HepG2 (cell line): ENCODE measurements at regions not wholly inside any gene's neighbourhood (a gene's known extent, or its start where the extent isn't known, plus 50 kb on each side); places are given as distances from the start of the nearest gene placed in this dataset.

Experiments used
- BHLHE40 ChIP-seq: IDR thresholded peaks from 2 replicates; pipeline ENCODE4 v1.6.1; 2011; ENCODE audit warnings: low read length, improper control_type of control experiment
- ETV6 ChIP-seq: sonication (generic); formaldehyde crosslinking; conservative IDR thresholded peaks from 2 replicates; pipeline ENCODE4 v1.4.0; 2020; ENCODE audit warnings: missing genetic modification reagents
- POLR2A ChIP-seq, 2 experiments: IDR thresholded peaks; 2 replicates each; pipeline ENCODE4 v1.6.1; 2011; ENCODE audit warnings: low read depth in 2 of 2, low read length in 2 of 2, mild to moderate bottlenecking in 1 of 2, moderate library complexity in 1 of 2; ENCODE audit not compliant: insufficient read depth in 1 of 2
- SOX13 ChIP-seq, 3 experiments: fragments of 450-650 bp in 1 of 3; sonication (generic) in 1 of 3; formaldehyde crosslinking in 1 of 3; IDR thresholded peaks in 2 of 3; conservative IDR thresholded peaks in 1 of 3; 2 replicates each; pipeline versions ENCODE4 v1.5.0 to v1.6.1; 2016 to 2020; ENCODE audit warnings: antibody characterized with exemption in 1 of 3, mild to moderate bottlenecking in 1 of 3, missing compliant biosample characterization in 1 of 3, missing genetic modification reagents in 1 of 3, moderate library complexity in 1 of 3
- STAT5B ChIP-seq: sonication (generic); formaldehyde crosslinking; IDR thresholded peaks from 2 replicates; pipeline ENCODE4 v1.4.0; 2020; ENCODE audit warnings: missing genetic modification reagents
- ZBTB20 ChIP-seq: sonication (generic); formaldehyde crosslinking; IDR thresholded peaks from 2 replicates; pipeline ENCODE4 v1.8.1; 2023; ENCODE audit warnings: missing genetic modification reagents, low read depth, mild to moderate bottlenecking, borderline replicate concordance
- ZNF232 ChIP-seq: sonication (generic); formaldehyde crosslinking; IDR thresholded peaks from 2 replicates; pipeline ENCODE4 v1.4.0; 2020; ENCODE audit warnings: missing genetic modification reagents, borderline replicate concordance
- ZNF24 ChIP-seq: fragments of 450-650 bp; IDR thresholded peaks from 2 replicates; pipeline ENCODE4 v1.6.1; 2017; ENCODE audit warnings: antibody characterized with exemption, mild to moderate bottlenecking
- ZNF790 ChIP-seq: sonication (generic); formaldehyde crosslinking; IDR thresholded peaks from 2 replicates; pipeline ENCODE4 v1.8.0; 2022; ENCODE audit warnings: missing genetic modification reagents, mild to moderate bottlenecking, borderline replicate concordance
- TF ChIP-seq, protein P1 (sequence below): sonication (generic); formaldehyde crosslinking; IDR thresholded peaks from 2 replicates; pipeline ENCODE4 v1.4.0; 2020; ENCODE audit warnings: missing genetic modification reagents
- TF ChIP-seq, protein P2 (sequence below): sonication (generic); formaldehyde crosslinking; IDR thresholded peaks from 2 replicates; pipeline ENCODE4 v1.4.0; 2020; ENCODE audit warnings: mild to moderate bottlenecking, missing genetic modification reagents
- TF ChIP-seq, protein P3 (sequence below): sonication (generic); formaldehyde crosslinking; IDR thresholded peaks from 2 replicates; pipeline ENCODE4 v1.4.0; 2020; ENCODE audit warnings: missing genetic modification reagents
- TF ChIP-seq, protein P4 (sequence below): IDR thresholded peaks from 2 replicates; pipeline ENCODE4 v1.6.1; 2012; ENCODE audit warnings: inconsistent platforms
- TF ChIP-seq, protein P5 (sequence below): sonication (generic); formaldehyde crosslinking; IDR thresholded peaks from 2 replicates; pipeline ENCODE4 v1.5.0; 2020; ENCODE audit warnings: mild to moderate bottlenecking, missing genetic modification reagents, moderate library complexity

DNA sequence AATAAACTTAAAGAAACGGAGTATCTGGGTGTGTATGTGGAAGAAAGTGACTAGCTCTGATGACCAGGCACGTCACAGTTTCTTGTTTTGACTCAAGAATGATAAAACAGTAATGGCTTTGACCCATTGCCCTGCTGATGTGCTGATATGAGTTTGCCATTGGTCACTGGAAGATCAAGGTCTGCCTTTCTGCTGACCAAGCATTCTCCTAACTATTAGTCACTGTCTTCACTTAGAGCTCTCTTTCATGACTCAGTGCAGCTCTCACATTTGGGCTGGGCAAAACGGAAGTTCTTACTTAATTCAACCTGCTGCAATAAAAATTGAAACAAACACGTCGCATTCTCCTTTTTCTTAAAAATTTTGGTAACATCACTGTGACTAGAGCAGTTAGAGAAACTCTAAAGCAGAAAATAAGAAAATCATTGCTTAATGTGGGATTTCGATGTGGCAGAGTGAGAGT is 366.7 kb downstream of the BTG1 start:
- no peak for TF ChIP-seq ETV6 (CRISPR knock-in tag)
- TF ChIP-seq ZNF232 (CRISPR knock-in tag) = no peak
- TF ChIP-seq SOX13 (IDR thresholded peaks at IDR 0.05) = no peak
- TF ChIP-seq SOX13 (CRISPR knock-in tag; conservative IDR thresholded peaks at IDR 0.05 in 1 of 2, IDR thresholded peaks at IDR 0.05 in 1 of 2) = no peak
- TF ChIP-seq, protein P1, sequence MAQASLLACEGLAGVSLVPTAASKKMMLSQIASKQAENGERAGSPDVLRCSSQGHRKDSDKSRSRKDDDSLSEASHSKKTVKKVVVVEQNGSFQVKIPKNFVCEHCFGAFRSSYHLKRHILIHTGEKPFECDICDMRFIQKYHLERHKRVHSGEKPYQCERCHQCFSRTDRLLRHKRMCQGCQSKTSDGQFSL (CRISPR knock-in tag) = no peak
- TF ChIP-seq ZNF790 (CRISPR knock-in tag) = no peak
- TF ChIP-seq ZNF24 = no peak
- TF ChIP-seq, protein P2, sequence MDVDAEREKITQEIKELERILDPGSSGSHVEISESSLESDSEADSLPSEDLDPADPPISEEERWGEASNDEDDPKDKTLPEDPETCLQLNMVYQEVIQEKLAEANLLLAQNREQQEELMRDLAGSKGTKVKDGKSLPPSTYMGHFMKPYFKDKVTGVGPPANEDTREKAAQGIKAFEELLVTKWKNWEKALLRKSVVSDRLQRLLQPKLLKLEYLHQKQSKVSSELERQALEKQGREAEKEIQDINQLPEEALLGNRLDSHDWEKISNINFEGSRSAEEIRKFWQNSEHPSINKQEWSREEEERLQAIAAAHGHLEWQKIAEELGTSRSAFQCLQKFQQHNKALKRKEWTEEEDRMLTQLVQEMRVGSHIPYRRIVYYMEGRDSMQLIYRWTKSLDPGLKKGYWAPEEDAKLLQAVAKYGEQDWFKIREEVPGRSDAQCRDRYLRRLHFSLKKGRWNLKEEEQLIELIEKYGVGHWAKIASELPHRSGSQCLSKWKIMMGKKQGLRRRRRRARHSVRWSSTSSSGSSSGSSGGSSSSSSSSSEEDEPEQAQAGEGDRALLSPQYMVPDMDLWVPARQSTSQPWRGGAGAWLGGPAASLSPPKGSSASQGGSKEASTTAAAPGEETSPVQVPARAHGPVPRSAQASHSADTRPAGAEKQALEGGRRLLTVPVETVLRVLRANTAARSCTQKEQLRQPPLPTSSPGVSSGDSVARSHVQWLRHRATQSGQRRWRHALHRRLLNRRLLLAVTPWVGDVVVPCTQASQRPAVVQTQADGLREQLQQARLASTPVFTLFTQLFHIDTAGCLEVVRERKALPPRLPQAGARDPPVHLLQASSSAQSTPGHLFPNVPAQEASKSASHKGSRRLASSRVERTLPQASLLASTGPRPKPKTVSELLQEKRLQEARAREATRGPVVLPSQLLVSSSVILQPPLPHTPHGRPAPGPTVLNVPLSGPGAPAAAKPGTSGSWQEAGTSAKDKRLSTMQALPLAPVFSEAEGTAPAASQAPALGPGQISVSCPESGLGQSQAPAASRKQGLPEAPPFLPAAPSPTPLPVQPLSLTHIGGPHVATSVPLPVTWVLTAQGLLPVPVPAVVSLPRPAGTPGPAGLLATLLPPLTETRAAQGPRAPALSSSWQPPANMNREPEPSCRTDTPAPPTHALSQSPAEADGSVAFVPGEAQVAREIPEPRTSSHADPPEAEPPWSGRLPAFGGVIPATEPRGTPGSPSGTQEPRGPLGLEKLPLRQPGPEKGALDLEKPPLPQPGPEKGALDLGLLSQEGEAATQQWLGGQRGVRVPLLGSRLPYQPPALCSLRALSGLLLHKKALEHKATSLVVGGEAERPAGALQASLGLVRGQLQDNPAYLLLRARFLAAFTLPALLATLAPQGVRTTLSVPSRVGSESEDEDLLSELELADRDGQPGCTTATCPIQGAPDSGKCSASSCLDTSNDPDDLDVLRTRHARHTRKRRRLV (CRISPR knock-in tag) = no peak
- TF ChIP-seq, protein P3, sequence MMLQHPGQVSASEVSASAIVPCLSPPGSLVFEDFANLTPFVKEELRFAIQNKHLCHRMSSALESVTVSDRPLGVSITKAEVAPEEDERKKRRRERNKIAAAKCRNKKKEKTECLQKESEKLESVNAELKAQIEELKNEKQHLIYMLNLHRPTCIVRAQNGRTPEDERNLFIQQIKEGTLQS = no peak
- no peak for TF ChIP-seq ZBTB20 (CRISPR knock-in tag)
- TF ChIP-seq, protein P4, sequence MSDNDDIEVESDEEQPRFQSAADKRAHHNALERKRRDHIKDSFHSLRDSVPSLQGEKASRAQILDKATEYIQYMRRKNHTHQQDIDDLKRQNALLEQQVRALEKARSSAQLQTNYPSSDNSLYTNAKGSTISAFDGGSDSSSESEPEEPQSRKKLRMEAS = no peak
- TF ChIP-seq, protein P5, sequence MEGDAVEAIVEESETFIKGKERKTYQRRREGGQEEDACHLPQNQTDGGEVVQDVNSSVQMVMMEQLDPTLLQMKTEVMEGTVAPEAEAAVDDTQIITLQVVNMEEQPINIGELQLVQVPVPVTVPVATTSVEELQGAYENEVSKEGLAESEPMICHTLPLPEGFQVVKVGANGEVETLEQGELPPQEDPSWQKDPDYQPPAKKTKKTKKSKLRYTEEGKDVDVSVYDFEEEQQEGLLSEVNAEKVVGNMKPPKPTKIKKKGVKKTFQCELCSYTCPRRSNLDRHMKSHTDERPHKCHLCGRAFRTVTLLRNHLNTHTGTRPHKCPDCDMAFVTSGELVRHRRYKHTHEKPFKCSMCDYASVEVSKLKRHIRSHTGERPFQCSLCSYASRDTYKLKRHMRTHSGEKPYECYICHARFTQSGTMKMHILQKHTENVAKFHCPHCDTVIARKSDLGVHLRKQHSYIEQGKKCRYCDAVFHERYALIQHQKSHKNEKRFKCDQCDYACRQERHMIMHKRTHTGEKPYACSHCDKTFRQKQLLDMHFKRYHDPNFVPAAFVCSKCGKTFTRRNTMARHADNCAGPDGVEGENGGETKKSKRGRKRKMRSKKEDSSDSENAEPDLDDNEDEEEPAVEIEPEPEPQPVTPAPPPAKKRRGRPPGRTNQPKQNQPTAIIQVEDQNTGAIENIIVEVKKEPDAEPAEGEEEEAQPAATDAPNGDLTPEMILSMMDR = no peak
- TF ChIP-seq POLR2A (IDR thresholded peaks at IDR 0.05; ENCODE audit: insufficient read depth in 1 of 2, low read depth in 2 of 2, low read length in 2 of 2) = no peak
- no peak for TF ChIP-seq STAT5B (CRISPR knock-in tag)
- no peak for TF ChIP-seq BHLHE40
